ENCODE measurements at regions not wholly inside any gene's neighbourhood (a gene's known extent, or its start where the extent isn't known, plus 50 kb on each side); places are given as distances from the start of the nearest gene placed in this dataset.

DNA sequence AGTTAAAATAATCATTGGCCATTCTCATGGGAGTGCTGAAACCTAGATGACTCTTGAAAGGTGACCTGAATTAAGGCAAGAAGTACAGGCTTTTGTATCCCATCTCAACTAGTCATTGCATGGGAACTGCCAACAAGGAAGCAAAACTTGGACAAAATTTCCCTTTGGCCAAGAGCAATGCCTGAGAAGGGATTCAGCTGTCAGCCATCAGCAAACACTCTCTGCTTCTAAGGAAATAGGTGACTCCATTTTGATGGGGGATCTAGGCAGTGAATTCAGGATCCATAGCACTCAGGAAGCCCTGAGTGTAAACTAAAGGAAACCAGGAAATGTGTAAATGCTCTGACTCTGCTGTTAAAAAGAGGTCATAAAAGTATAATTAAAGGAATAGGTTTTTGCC lies 221.5 kb upstream of the TMEM229A start:
- Histone ChIP-seq H3K79me2 (replicated peaks; ENCODE audit: insufficient read depth) (no peaks in the 10 kb centered on the region), H4K20me1 (replicated peaks; ENCODE audit: insufficient read depth) (no peaks in the 10 kb centered on the region), H2AFZ (no peak overlapping the region), H3K36me3 (ENCODE audit: insufficient read depth) (no peaks in the 10 kb centered on the region), H3K4me3 (no peak overlapping the region), H3K4me2 (no peak overlapping the region), H3F3A (replicated peaks; ENCODE audit: low read depth) (no peaks in the 10 kb centered on the region), H3K27ac (ENCODE audit: low read depth) (no peak overlapping the region), H3K9me2 (ENCODE audit: insufficient read depth) (no peaks in the 10 kb centered on the region), H3K4me1 (ENCODE audit: insufficient read depth) (no peaks in the 10 kb centered on the region), H3K27me3 (ENCODE audit: insufficient read depth) (no peaks in the 10 kb centered on the region)
- H3K27ac Mint-ChIP-seq, result no peak overlapping the region
- peaks cover 2% of the 10 kb centered on the region for H3K27me3 Mint-ChIP-seq (ENCODE audit: insufficient read depth, low read depth, poor library complexity)
- ATAC-seq (no peak), DNase-seq (ENCODE audit: low spot score) (no peak)
- TF ChIP-seq, protein P1, sequence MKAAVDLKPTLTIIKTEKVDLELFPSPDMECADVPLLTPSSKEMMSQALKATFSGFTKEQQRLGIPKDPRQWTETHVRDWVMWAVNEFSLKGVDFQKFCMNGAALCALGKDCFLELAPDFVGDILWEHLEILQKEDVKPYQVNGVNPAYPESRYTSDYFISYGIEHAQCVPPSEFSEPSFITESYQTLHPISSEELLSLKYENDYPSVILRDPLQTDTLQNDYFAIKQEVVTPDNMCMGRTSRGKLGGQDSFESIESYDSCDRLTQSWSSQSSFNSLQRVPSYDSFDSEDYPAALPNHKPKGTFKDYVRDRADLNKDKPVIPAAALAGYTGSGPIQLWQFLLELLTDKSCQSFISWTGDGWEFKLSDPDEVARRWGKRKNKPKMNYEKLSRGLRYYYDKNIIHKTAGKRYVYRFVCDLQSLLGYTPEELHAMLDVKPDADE (IDR thresholded peaks at IDR 0.05), result no peak
- TF ChIP-seq ZNF114 (CRISPR knock-in tag; IDR thresholded peaks at IDR 0.05) (no peak), STAT1 (IDR thresholded peaks at IDR 0.05; ENCODE audit: unreplicated experiment) (no peak), EZH2 (IDR thresholded peaks at IDR 0.05; ENCODE audit: low read depth, unreplicated experiment) (no peak), JUNB (IDR thresholded peaks at IDR 0.05; ENCODE audit: unreplicated experiment) (no peak), CREB1 (CRISPR knock-in tag; IDR thresholded peaks at IDR 0.05; ENCODE audit: low read depth) (no peak), NANOG (IDR thresholded peaks at IDR 0.05; ENCODE audit: borderline replicate concordance) (no peak), ZNF331 (CRISPR knock-in tag; IDR thresholded peaks at IDR 0.05; ENCODE audit: low read depth) (no peak), EZH2phosphoT487 (IDR thresholded peaks at IDR 0.05; ENCODE audit: unreplicated experiment) (no peak), POLR2AphosphoS5 (IDR thresholded peaks at IDR 0.05; ENCODE audit: low read depth) (no peak)
- TF ChIP-seq, protein P2, sequence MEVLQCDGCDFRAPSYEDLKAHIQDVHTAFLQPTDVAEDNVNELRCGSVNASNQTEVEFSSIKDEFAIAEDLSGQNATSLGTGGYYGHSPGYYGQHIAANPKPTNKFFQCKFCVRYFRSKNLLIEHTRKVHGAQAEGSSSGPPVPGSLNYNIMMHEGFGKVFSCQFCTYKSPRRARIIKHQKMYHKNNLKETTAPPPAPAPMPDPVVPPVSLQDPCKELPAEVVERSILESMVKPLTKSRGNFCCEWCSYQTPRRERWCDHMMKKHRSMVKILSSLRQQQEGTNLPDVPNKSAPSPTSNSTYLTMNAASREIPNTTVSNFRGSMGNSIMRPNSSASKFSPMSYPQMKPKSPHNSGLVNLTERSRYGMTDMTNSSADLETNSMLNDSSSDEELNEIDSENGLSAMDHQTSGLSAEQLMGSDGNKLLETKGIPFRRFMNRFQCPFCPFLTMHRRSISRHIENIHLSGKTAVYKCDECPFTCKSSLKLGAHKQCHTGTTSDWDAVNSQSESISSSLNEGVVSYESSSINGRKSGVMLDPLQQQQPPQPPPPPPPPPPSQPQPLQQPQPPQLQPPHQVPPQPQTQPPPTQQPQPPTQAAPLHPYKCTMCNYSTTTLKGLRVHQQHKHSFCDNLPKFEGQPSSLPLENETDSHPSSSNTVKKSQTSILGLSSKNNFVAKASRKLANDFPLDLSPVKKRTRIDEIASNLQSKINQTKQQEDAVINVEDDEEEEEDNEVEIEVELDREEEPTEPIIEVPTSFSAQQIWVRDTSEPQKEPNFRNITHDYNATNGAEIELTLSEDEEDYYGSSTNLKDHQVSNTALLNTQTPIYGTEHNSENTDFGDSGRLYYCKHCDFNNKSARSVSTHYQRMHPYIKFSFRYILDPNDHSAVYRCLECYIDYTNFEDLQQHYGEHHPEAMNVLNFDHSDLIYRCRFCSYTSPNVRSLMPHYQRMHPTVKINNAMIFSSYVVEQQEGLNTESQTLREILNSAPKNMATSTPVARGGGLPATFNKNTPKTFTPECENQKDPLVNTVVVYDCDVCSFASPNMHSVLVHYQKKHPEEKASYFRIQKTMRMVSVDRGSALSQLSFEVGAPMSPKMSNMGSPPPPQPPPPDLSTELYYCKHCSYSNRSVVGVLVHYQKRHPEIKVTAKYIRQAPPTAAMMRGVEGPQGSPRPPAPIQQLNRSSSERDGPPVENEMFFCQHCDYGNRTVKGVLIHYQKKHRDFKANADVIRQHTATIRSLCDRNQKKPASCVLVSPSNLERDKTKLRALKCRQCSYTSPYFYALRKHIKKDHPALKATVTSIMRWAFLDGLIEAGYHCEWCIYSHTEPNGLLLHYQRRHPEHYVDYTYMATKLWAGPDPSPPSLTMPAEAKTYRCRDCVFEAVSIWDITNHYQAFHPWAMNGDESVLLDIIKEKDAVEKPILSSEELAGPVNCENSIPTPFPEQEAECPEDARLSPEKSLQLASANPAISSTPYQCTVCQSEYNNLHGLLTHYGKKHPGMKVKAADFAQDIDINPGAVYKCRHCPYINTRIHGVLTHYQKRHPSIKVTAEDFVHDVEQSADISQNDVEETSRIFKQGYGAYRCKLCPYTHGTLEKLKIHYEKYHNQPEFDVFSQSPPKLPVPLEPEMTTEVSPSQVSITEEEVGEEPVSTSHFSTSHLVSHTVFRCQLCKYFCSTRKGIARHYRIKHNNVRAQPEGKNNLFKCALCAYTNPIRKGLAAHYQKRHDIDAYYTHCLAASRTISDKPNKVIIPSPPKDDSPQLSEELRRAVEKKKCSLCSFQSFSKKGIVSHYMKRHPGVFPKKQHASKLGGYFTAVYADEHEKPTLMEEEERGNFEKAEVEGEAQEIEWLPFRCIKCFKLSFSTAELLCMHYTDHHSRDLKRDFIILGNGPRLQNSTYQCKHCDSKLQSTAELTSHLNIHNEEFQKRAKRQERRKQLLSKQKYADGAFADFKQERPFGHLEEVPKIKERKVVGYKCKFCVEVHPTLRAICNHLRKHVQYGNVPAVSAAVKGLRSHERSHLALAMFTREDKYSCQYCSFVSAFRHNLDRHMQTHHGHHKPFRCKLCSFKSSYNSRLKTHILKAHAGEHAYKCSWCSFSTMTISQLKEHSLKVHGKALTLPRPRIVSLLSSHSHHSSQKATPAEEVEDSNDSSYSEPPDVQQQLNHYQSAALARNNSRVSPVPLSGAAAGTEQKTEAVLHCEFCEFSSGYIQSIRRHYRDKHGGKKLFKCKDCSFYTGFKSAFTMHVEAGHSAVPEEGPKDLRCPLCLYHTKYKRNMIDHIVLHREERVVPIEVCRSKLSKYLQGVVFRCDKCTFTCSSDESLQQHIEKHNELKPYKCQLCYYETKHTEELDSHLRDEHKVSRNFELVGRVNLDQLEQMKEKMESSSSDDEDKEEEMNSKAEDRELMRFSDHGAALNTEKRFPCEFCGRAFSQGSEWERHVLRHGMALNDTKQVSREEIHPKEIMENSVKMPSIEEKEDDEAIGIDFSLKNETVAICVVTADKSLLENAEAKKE (CRISPR knock-in tag; IDR thresholded peaks at IDR 0.05), result no peak
- TF ChIP-seq, protein P3, sequence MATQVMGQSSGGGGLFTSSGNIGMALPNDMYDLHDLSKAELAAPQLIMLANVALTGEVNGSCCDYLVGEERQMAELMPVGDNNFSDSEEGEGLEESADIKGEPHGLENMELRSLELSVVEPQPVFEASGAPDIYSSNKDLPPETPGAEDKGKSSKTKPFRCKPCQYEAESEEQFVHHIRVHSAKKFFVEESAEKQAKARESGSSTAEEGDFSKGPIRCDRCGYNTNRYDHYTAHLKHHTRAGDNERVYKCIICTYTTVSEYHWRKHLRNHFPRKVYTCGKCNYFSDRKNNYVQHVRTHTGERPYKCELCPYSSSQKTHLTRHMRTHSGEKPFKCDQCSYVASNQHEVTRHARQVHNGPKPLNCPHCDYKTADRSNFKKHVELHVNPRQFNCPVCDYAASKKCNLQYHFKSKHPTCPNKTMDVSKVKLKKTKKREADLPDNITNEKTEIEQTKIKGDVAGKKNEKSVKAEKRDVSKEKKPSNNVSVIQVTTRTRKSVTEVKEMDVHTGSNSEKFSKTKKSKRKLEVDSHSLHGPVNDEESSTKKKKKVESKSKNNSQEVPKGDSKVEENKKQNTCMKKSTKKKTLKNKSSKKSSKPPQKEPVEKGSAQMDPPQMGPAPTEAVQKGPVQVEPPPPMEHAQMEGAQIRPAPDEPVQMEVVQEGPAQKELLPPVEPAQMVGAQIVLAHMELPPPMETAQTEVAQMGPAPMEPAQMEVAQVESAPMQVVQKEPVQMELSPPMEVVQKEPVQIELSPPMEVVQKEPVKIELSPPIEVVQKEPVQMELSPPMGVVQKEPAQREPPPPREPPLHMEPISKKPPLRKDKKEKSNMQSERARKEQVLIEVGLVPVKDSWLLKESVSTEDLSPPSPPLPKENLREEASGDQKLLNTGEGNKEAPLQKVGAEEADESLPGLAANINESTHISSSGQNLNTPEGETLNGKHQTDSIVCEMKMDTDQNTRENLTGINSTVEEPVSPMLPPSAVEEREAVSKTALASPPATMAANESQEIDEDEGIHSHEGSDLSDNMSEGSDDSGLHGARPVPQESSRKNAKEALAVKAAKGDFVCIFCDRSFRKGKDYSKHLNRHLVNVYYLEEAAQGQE (IDR thresholded peaks at IDR 0.05; ENCODE audit: unreplicated experiment), result no peak
- TF ChIP-seq, protein P4, sequence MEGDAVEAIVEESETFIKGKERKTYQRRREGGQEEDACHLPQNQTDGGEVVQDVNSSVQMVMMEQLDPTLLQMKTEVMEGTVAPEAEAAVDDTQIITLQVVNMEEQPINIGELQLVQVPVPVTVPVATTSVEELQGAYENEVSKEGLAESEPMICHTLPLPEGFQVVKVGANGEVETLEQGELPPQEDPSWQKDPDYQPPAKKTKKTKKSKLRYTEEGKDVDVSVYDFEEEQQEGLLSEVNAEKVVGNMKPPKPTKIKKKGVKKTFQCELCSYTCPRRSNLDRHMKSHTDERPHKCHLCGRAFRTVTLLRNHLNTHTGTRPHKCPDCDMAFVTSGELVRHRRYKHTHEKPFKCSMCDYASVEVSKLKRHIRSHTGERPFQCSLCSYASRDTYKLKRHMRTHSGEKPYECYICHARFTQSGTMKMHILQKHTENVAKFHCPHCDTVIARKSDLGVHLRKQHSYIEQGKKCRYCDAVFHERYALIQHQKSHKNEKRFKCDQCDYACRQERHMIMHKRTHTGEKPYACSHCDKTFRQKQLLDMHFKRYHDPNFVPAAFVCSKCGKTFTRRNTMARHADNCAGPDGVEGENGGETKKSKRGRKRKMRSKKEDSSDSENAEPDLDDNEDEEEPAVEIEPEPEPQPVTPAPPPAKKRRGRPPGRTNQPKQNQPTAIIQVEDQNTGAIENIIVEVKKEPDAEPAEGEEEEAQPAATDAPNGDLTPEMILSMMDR (conservative IDR thresholded peaks at IDR 0.05; ENCODE audit: low read depth in 2 of 2), result no peak
- H3K4me3 Mint-ChIP-seq, result no peak overlapping the region
- no peaks in the 10 kb centered on the region for H3K9me3 Mint-ChIP-seq
- H3K4me1 Mint-ChIP-seq, result peaks cover 1% of the 10 kb centered on the region; the same call in 2 of the 3 replicates
- H3K36me3 Mint-ChIP-seq (ENCODE audit: low read depth), result no peaks in the 10 kb centered on the region

Data from GM23338 (cell line).